ENCODE measurements at regions not wholly inside any gene's neighbourhood (a gene's known extent, or its start where the extent isn't known, plus 50 kb on each side); places are given as distances from the start of the nearest gene placed in this dataset.

GRCh38 chr6:54059683-54060082, 51.6 kb upstream of the MLIP start:
- DNase-seq (ENCODE audit: low spot score) = no peak

GRCh38 chr6:54060286-54060685, 51.0 kb upstream of the MLIP start:
- no peak for DNase-seq (ENCODE audit: low spot score)

All from HuH-7 (cell line).